DMS114 treated with DMSO at 0.1 percent for 48 hours (cell line): ENCODE measurements at regions not wholly inside any gene's neighbourhood (a gene's known extent, or its start where the extent isn't known, plus 50 kb on each side); places are given as distances from the start of the nearest gene placed in this dataset.

Source experiments
- DNase-seq: peaks from one replicate; lab custom pipeline; 2025; ENCODE audit not compliant: unreplicated experiment; lab: John Stamatoyannopoulos, UW

DNA sequence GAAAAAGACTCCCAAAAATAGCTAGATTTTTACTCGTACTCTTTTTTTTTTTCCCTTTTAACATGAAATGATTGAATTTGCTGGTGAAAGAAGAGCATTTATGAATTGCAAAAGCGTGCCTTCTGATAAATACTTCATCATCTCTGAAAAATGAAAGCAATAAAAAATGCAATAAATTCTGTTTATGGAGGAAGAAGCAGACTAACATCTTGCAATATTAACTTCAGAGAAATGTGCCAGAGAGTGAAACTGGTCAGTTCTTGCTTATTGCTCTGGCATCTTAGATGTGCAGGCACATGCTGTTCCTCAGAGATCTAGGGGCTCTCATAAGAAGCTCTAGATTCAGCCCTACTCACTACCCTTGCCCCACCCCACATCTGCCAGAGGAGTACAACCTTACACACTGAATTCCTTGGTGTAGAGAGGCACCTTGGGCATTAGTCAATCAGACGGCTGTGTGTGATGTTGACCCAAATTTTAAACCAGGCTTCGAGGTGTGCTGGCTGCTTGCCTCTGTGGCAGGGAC is 891.1 kb upstream of the GHITM start:
- DNase-seq = no peak

DNA sequence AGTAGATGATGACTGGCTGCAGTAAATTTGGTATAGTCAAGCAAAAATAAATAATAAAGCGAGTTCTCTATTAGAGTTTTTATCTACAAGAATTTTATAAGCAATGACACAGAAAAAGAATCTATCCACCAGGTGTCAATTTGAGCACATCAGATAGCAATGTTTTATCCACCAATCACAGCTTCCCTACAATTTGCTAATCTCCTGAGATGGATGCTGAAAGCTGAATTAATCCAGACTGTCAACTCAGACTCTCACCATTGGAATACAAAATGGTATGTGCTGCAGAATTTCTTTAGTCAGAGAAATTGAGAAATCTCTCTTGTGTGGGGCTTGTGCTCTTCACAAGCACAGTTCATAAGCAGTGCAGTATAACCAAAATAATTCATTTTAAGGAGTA is 888.9 kb upstream of the GHITM start:
- no peak for DNase-seq

DNA sequence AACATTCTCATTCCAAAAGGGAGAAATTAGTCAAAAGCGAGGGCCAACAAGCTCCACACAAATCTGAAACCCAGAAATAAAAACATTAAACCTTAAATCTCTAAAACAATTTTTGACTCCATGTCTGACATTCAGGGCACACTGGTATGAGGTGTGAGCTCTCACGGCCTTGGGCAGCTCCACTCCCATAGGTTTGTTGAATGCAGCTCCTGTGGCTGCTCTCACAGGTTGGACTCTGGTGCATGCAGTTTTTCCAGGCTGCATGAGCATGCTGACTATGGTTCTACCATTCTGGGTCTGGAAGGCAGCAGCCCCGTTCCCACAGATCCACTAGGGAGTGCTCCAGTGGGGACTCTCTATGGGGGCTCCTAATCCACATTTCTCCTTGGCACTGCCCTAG is 887.1 kb upstream of the GHITM start:
- DNase-seq = no peak

DNA sequence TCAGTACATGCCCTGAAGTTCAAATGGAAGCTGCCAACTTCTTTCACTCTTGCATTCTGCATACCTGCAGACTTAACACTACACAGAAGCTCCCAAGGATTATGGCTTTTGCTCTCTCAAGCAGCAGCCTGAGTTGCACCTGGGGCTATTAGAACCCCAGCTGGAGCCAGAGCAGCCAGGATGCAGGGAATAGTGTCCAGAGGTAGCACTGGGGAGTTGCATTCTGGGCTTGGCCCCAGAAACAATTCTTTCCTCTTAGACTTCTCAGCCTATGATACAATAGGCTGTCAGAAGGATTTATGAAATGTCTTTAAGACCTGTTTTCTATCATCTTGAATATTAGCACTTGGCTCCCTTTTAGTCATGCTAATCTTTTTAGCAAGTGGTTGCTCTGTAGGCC is 886.7 kb upstream of the GHITM start:
- DNase-seq = no peak

DNA sequence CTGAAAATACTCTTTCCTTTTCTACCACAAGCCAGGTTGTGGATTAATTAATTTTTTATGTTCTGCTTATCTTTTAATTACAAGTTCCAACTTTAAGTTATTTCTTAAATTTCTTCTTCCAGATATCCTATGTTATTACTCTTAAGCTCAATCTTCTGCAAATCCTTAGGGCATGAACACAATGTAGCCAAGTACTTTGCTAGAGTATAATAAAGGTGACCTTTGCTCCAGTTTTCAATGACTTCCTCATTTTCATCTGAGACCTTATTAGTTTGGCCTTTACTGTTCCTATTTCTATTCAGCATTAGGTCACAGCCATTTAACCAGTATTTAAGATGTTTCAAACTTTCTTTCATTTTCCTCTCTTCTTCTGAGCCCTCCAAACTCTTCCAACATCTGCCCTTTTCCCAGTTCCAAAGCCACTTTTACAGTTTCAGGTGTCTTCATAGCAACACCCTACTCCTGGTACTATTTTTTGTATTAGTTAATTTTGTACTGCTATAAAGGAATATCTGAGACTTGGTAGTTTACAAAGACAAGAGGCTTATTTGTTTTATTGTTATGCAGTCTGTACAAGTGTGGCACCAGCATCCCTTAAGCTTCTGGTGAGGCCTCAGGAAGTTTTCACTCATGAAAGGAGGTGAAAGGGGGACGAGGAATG is 886.2 kb upstream of the GHITM start:
- DNase-seq = no peak

DNA sequence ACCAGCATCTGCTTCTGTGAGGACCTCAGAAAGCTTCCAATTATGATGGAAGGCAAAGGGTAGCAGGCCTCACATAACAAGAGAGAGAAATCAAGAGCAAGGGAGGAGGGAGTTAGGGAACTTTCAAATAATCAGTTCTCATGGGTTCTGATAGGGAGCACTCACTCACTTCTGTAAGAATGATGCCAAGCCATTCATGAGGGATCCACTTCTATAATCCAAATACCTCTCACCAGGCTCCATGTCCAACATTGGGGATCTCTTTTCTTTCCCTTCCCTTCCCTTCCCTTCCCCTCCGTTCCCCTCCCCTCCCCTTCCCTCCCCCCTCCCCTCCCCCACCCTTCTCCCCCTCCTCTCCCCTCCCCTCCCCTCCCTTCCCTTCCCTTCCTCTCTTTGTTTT is 884.6 kb upstream of the GHITM start:
- DNase-seq = no peak

DNA sequence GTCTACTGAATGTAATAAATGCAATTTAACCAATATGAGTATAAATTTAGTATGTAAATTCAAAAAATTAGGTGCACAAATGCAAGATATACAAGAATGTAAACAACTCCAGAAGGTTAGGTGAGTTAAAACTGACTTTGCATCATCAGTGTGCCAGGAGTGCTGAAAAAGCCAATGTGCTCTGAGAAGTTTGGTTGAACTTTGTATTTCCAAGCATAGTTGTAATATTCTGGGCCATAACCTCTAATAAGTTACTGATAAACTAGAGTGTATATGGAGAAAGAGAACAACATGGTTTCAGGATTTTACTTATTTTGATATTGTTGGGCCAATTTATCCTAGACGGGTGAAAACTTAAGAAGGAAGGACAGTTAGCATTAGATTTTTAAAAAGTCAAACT is 876.9 kb upstream of the GHITM start:
- DNase-seq = no peak

DNA sequence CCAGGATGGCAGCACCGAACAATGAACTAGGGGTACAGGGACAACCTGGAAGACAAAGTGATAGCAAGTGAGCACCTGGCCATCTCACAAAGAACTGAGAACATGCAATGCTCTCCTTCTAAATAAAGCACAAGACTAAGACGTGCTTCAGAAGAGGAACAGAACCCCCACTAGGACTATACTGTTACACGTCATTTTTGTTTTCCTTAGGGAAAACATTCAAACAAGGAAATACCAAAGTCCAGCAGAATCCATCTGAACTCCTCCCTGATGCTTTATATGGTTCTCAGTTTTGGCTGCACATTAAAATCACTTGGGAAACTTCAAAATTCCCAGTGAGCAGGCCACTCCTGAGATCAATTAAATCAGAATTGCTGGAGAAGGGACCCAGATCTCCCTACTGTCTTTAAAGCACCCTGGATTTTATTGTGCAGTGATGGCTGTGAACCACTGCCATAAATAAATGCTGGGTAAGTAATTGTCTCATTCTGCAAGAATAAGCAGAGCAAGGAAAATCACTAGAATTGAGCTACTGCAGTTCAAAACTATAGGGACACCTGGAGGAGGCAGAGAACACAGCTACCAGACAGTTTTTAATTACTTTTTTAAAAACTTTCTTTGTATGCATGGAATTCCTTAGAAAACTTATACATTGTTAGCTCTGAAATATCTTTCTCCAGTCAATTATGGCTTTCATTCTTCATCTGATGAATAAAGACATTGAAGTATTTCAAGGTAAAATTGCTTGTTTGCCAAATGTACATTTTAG is 866.5 kb upstream of the GHITM start:
- no peak for DNase-seq

DNA sequence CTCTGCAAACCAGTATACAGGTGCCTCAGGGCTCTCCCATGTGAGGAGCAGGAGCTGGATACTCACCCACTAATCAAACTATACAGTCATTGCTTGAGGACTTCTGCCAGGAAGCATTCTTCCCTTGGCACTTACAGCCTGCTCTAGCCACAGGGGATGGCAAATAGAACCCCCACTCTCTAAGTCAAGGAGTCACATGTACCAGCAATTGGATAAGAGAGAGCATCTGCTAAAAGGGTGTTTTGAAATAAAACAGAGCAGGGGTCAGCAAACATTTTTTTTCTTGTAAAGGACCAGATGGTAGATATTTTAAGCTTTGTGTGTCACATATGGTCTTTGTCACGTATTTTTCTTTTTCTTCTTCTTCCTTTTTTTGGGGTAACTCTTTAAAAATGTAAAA is 865.2 kb upstream of the GHITM start:
- DNase-seq = no peak

DNA sequence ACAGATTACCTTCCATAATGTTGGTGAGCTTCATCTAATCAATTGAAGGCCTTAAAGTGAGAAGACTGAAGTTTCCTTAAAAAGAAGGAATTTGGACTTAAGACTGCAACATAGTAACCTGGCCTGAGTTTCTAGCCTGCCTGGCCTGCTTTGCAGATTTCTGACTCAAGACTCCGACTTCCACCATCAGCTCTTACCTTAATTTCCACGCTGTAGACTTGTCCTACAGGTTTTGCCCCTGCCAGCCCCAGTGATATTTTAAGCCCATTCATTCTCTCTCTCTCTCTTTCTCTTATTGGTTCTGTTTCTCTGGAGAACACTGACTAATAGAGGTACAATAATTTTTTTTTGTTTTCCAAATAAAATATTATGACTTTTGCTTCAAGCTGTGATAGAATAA is 862.3 kb upstream of the GHITM start:
- no peak for DNase-seq

DNA sequence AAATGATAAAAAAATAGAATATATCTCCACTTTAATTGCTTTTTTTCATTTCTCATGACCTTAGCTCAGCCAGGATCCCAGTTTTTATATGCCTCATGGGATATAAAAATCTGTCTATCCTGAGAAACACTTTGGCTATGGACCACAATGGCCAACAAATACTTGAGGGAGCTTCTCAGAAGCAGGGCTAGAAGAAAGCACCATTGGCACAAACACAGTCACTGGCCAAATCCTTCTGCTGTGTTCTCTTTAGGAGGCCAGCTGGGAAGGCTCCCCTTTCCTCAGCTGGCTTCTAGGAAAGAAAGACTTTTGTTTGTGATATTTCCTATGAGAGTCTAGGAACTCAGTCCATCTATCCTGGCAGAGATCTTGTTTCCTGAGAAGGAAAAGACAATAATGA is 856.2 kb upstream of the GHITM start:
- no peak for DNase-seq

DNA sequence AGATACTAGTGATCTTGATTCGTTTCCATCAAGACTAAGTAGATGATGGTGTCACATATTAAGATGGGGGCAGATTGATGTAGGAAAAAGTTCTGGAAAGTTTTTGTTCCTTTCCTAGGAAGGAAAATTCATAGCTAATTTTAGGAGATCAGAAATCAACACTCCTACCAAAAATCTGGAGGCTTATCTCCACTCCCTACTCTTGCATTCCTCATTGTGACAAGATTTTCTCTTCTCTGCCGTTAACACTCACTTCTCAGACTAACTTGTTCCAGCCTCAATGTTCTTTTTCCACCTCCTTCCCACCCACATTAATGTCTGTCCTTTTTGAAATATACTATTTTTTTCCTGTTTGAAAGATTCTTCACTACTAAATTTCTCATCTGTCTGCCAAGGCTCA is 851.9 kb upstream of the GHITM start:
- no peak for DNase-seq

DNA sequence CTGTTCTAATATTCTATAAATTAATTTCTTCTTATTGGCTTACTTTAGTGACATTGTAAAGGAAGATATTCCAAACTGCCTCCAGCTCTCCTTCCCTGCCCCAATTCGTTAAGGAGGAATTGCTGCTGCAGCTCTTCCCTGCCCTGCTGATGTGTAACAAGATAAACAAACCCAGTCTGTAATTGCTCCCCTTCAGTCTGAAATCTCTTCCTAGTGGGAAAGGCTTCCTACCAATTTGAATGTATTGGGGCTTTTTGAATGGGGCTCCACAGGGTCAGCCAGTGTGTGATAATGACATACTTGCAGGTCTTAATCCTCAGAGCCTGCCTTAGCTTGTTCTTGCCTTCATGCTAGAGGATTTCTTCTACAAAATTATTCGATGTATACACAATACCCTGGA is 849.9 kb upstream of the GHITM start:
- no peak for DNase-seq

DNA sequence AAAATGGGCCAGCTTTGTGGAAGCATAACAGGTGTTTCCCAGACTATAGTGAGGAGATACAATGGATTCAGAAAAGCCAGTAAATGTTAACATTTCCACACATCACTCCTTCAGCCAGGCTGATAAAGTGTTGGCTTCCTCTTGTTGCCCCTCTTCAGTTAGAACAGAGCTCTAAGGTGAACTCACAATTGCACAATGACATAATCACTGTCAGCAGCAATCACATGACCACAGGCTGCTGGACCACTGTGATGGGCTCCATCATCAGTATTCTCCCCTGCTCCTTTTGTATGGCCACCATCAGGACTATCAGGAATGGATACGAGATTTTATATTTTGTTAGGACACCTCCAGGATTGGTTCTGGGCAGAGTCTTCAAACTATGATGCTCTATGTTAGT is 849.4 kb upstream of the GHITM start:
- DNase-seq = no peak

DNA sequence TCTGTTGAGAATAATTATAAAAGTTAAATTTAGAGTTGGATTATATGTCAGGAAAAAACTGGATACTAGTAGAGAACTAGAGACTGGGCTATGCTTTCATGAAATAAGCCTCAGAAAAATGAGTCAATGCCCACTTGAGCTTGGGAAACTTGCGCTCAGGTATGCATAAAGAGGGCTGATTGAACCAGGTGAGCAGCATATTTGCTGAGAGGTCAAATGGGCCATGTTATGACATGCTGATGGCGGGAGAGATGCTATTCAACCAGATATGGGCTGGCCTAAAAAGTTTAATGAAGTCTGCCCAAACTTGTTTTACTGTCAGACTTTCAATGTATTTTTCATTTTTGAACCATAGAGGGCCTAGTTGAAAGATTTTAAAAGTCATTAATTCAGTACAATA is 837.6 kb upstream of the GHITM start:
- DNase-seq = no peak

DNA sequence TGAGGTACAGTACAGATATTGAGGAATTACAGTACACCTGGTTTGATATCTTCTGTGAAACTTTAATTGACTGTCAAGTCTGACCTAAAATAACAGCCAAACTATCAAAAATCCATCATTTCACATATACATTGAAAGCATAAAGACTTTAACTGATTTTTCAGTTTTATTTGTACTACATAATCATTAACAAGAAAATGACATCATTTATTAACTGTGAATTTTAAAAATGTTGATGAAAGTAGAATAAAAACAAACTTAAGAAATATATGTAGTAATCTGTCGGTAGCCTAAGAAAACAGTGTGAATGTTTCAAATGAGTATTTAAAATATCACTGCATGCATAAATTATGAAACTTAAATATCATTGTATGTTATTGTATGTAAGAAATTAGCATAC is 836.7 kb upstream of the GHITM start:
- DNase-seq = no peak

DNA sequence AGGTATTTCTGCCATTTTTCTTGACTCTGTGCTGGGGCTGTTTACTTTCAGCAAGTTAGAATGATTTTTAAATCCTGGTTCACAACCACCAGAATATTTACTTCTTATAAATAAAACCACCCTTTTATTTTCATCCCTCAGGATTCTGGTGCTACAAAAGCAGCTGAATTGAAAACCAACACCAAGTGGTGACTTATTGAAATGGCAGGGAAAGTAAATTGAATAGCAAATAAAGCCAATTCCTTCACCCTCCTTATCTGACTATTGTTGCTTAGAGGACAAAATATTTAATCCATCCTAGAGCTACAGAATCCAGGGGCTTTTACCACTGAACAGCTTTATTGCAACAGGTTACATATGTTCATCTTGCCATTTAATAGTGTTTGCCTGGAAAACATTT is 828.6 kb upstream of the GHITM start:
- DNase-seq = no peak

DNA sequence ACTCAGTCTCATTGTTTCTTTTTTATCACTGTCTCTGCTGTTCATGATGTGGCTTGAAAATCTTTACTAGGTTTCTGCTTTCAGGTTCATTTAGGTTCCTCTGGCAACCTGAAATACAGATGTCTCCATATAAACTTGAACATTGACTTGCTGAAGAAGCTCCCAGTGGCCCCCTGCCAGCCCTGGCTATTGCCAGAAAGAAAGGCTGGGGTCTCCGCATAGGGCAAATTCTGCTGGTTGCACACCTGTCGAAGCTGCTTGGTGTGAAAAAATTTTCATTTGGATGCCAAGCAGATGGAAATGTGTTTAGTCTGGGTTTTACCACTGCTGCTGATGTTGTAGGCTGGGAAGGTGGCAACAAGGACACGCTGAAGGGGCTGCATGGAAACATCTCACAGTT is 826.7 kb upstream of the GHITM start:
- no peak for DNase-seq

DNA sequence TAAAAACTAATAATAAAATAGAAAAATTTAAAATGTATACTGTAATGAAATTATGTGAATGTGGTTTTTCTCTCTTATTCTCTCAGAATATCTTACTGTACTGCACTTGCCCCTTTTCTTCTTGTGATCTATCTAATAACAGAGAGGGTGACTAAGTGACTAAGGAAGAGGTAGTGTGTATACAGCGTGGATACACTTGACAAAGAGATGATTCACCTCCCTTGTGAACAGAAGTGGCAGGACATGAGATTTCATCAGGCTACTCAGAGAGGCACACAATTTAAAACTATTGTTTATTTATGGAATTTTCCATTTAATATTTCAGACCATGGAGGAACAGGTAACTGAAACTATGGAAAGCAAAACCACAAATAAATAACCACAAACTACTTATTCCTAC is 806.6 kb upstream of the GHITM start:
- no peak for DNase-seq

DNA sequence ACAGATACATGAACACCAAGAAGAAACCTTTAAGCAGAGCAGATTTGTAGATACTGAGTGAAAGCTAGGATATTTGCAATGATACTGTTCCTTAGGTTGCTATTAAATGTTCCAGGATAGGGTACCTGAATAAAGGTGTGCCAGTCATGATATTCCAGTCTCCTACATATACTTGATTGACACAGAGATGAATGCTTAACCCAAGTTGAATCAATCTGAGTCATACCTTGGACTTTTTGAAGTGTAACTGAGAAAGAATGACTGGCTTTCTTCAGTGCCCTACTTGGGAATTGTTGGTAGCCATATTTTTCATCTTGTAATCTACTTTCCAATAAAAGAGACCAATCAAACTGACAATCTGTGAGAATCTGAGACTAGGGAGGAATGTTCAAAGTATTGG is 805.7 kb upstream of the GHITM start:
- no peak for DNase-seq

DNA sequence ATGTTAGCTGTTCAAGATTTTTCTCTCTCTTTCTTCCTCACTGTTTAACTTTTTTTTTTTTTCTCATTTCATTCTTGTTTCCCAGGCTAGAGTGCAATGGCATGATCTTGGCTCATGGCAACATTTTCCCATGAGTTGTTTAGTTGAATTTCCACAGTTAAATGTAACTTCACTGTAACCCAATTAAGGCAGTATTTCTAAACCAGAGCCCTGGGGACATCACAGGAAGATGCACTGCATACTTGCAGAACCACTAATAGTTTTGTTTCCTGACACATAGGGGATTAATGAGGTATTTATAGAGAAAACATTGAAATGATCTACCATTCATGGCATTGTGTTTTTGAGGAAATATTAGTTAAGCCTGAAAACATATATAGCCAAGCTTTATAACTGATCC is 795.6 kb upstream of the GHITM start:
- DNase-seq = no peak

DNA sequence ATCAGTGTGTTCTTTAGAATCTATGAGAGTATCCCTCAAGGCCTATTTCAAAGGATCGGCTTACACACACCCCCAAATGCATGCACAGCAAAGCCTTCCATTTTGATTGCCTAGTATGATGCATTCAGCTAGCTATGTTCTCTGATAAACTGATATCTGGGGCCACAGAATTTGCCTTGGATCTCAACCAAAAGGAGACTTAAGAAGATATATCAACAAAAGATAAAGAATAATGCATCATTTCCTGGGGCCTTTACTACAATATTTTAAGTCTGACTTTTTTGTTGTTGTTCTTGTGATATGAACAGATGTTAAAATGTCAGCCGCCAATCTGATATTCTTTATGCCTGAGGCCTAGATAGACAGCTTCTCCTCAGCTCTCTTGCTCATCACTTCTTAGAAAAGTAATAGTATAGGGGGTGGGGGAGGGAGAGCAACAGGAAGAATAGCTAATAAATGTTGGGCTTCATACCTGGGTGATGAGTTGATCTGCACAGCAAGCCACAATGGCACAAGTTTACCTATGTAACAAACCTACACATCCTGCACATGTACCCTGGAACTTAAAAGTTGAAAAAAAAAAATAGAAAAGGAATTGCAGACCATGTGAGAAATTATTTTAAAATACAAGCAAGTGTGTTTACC is 792.9 kb upstream of the GHITM start:
- DNase-seq = no peak
